HFFc6 (cell line): ENCODE measurements at regions not wholly inside any gene's neighbourhood (a gene's known extent, or its start where the extent isn't known, plus 50 kb on each side); places are given as distances from the start of the nearest gene placed in this dataset.
A peak's percentile ranks its signal among the peaks of the same experiment; 100 is the strongest.

Source experiments
- DNase-seq: peaks from one replicate; pipeline ENCODE4 v3.0.0-alpha.2; 2018
- H3K27ac Mint-ChIP-seq: 2 replicates; pipeline ENCODE4 v1.8.0; 2020; ENCODE audit warnings: mild to moderate bottlenecking, mixed read lengths
- H3K27me3 Mint-ChIP-seq: 2 replicates; pipeline ENCODE4 v1.8.0; 2021; ENCODE audit warnings: mild to moderate bottlenecking, moderate library complexity, mixed read lengths; ENCODE audit not compliant: insufficient read depth
- H3K36me3 Mint-ChIP-seq: 2 replicates; pipeline ENCODE4 v1.8.0; 2021; ENCODE audit warnings: low read depth, mixed read lengths
- H3K4me1 Mint-ChIP-seq: 2 replicates; pipeline ENCODE4 v1.8.0; 2020; ENCODE audit warnings: low read depth, mixed read lengths
- H3K4me3 Mint-ChIP-seq: 2 replicates; pipeline ENCODE4 v1.8.0; 2020; ENCODE audit warnings: mild to moderate bottlenecking, moderate library complexity, mixed read lengths
- H3K9me3 Mint-ChIP-seq: 2 replicates; pipeline ENCODE4 v1.8.0; 2020; ENCODE audit warnings: mild to moderate bottlenecking, mixed read lengths
- CTCF ChIP-seq: fragments of 200-600 bp; sonication (generic); IDR thresholded peaks from 2 replicates; pipeline ENCODE4 v1.5.0; 2021; ENCODE audit warnings: antibody characterized with exemption, mild to moderate bottlenecking

DNA sequence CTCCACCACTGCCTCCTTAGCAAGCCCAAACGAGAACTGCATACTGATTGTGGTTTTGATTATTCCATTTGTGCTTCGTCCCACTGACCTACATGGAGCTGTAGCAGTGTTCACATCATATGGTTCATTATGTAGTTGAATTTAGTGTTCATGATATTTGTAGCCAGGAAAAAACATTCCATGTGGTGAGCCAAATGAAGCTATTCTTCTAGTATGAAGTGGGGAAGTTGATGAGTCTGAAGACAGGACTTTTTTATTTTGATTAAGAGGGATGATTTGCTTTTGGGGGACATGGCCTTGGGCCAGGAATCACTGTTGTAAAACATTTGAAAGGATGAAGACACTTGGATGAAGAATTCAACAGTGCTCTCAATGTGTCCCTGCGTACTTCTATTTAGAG lies 192.9 kb upstream of the SLC27A6 start:
- H3K4me3 Mint-ChIP-seq = no peak overlapping the region
- H3K4me1 Mint-ChIP-seq = peaks cover 10% of the 10 kb centered on the region; the same call in 1 of the 2 replicates
- no peak overlapping the region for H3K27ac Mint-ChIP-seq
- DNase-seq = no peak
- H3K36me3 Mint-ChIP-seq = no peaks in the 10 kb centered on the region
- no peak for TF ChIP-seq CTCF
- no peaks in the 10 kb centered on the region; the same call in 1 of the 2 replicates for H3K9me3 Mint-ChIP-seq
- peaks cover 2% of the 10 kb centered on the region for H3K27me3 Mint-ChIP-seq

GRCh38 chr5:128773378-128773777 lies 191.9 kb upstream of the SLC27A6 start:
- H3K9me3 Mint-ChIP-seq = no peaks in the 10 kb centered on the region; the same call in 1 of the 2 replicates
- H3K27ac Mint-ChIP-seq = no peak overlapping the region
- no peak for DNase-seq
- no peaks in the 10 kb centered on the region for H3K36me3 Mint-ChIP-seq
- H3K27me3 Mint-ChIP-seq = peaks cover 2% of the 10 kb centered on the region
- peaks cover 14% of the 10 kb centered on the region for H3K4me1 Mint-ChIP-seq
- no peak overlapping the region for H3K4me3 Mint-ChIP-seq
- no peak for TF ChIP-seq CTCF

- TF ChIP-seq CTCF = no peak
- no peak overlapping the region for H3K27ac Mint-ChIP-seq
- no peak overlapping the region for H3K4me3 Mint-ChIP-seq
- H3K27me3 Mint-ChIP-seq = peaks cover 2% of the 10 kb centered on the region
- H3K4me1 Mint-ChIP-seq = peaks cover 19% of the 10 kb centered on the region
- DNase-seq = no peak
- H3K36me3 Mint-ChIP-seq = no peaks in the 10 kb centered on the region
- H3K9me3 Mint-ChIP-seq = no peaks in the 10 kb centered on the region; the same call in 1 of the 2 replicates
These were observed 190.7 kb upstream of the SLC27A6 start for GRCh38 chr5:128774605-128775004.

- no peak for TF ChIP-seq CTCF
- H3K9me3 Mint-ChIP-seq = no peaks in the 10 kb centered on the region; the same call in 1 of the 2 replicates
- no peaks in the 10 kb centered on the region for H3K36me3 Mint-ChIP-seq
- H3K4me1 Mint-ChIP-seq = peaks cover 19% of the 10 kb centered on the region
- peaks cover 2% of the 10 kb centered on the region for H3K27me3 Mint-ChIP-seq
- DNase-seq = no peak
- no peak overlapping the region for H3K27ac Mint-ChIP-seq
- no peak overlapping the region for H3K4me3 Mint-ChIP-seq
These were observed 189.7 kb upstream of the SLC27A6 start for GRCh38 chr5:128775558-128775957.

- H3K9me3 Mint-ChIP-seq = no peaks in the 10 kb centered on the region; the same call in 1 of the 2 replicates
- no peaks in the 10 kb centered on the region for H3K36me3 Mint-ChIP-seq
- no peak for DNase-seq
- H3K4me3 Mint-ChIP-seq = no peak overlapping the region
- TF ChIP-seq CTCF = no peak
- H3K4me1 Mint-ChIP-seq = peaks cover 21% of the 10 kb centered on the region
- H3K27me3 Mint-ChIP-seq = peaks cover 4% of the 10 kb centered on the region
- no peak overlapping the region for H3K27ac Mint-ChIP-seq
These were observed 188.2 kb upstream of the SLC27A6 start for GRCh38 chr5:128777052-128777451.

DNA sequence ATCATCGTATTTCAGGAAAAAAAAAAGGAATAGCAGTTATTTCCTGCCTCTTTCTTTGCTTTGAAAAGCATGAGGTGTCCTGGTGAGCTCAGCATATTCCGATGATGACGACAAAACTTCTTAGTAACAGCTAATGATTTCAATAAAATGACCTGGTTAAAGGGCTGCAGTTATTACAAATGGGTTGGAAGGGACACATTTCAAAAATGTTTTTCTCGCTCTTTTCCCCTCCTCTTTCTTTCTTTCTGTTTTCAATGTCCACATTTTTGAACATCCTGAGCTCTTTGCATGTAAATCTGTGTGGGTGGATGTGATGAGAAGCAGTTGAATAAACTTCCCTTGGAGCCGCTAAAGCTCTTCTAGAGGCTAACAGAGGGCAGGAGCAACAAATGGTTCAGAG lies 186.8 kb upstream of the SLC27A6 start:
- Mint-ChIP-seq H3K36me3 (no peaks in the 10 kb centered on the region), H3K27ac (no peak overlapping the region), H3K4me1 (peaks cover 31% of the 10 kb centered on the region), H3K9me3 (no peaks in the 10 kb centered on the region; the same call in 1 of the 2 replicates), H3K27me3 (peaks cover 4% of the 10 kb centered on the region), H3K4me3 (peak overlapping the region; percentile 20; the same call in 1 of the 2 replicates)
- DNase-seq = no peak
- no peak for TF ChIP-seq CTCF
